GM18511 (cell line): ENCODE measurements at regions not wholly inside any gene's neighbourhood (a gene's known extent, or its start where the extent isn't known, plus 50 kb on each side); places are given as distances from the start of the nearest gene placed in this dataset.

Experiments used
- ATAC-seq: cut with Tn5 transposase; IDR thresholded peaks from one replicate; pipeline ENCODE4 v1.9.1; 2021; ENCODE audit warnings: mild to moderate bottlenecking, moderate library complexity; ENCODE audit not compliant: unreplicated experiment

DNA sequence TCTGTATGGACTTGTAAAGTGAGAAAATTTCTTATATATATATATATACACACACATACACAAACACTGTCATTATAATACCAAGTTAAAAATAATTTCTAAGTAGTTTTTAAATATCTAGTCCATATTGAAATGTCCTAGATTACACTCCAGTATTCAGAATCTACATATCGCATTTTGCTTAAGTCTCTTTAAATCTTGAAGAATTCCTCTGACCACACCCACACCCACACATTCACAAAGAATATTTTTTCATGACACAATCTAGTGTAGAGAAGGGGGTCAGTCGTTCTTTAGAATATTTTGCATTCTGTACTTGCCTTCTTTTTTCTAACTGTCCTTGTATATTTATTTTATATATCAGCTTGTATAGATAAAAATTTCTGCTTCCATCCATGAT is 509.7 kb downstream of the CCDC85A start:
- no peak for ATAC-seq

- no peak for ATAC-seq
Observed at GRCh38 chr2:56703001-56703400, 519.2 kb downstream of the CCDC85A start.

DNA sequence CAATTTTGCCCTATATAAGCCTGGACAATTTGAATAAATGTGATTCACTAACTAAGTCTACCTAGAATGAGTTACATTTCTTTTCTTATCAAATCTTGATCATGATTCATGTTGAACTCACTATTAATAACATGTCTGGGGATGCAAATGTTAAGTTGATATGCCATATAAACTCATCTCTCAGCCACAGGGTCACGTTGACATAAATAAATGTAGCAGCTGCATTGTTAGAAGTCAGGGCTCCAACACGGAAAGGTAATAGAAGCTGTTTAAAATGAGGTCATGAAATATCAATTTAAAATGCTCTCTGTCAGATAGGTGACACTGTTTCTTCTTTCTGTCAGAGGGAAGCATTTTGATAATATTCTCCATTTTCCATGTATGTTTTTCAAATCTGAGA is 521.9 kb downstream of the CCDC85A start:
- ATAC-seq = no peak

GRCh38 chr2:56707218-56707617 is 523.4 kb downstream of the CCDC85A start:
- ATAC-seq = no peak

DNA sequence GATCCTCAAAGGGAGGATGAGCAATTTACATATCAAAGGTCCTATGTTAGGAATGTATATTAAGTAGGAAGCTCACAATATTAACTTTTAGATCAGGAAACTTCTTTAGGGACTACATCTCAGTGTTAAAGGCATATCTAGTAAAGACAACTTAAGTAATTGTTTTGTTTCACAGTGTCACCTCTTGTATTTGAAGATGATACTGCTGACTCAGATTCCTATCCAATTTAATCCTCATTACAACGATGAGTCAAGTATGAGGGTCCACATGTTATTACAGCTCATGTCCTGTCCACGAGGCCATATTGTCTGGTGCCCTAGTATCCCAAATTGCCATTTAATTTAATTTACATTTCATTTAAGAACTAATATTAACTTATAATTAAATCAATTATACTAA is 523.9 kb downstream of the CCDC85A start:
- no peak for ATAC-seq

GRCh38 chr2:56709181-56709580 is 525.4 kb downstream of the CCDC85A start:
- ATAC-seq = no peak

DNA sequence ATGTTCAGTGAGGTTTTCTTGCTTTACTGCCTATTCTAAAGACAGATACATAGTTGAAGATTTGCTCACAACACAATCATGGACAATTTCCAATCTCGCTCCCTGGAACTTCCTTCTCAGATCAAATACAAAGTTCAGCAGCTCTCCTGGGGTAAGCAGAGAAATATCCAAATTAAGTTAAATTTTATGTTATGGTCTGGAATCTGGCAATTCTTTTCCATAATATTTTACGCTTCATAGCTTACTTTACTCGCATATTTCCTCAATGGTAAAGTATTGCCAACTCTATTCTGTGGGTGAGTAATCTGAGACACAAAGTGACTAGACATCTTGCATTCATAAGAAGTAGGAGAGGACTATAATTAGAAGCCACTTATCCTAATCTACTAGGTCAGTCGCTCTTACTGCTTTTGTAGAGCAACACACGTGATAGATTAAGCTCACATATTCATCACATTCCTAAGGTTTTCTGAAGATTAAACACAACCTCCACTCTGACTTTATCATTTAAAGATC is 529.4 kb downstream of the CCDC85A start:
- ATAC-seq = no peak

- ATAC-seq = no peak
Observed at GRCh38 chr2:56713978-56714377, 530.2 kb downstream of the CCDC85A start.

GRCh38 chr2:56714400-56714799 is 530.6 kb downstream of the CCDC85A start:
- ATAC-seq = no peak

- ATAC-seq = no peak
Observed at GRCh38 chr2:56715683-56716082, 531.9 kb downstream of the CCDC85A start.

DNA sequence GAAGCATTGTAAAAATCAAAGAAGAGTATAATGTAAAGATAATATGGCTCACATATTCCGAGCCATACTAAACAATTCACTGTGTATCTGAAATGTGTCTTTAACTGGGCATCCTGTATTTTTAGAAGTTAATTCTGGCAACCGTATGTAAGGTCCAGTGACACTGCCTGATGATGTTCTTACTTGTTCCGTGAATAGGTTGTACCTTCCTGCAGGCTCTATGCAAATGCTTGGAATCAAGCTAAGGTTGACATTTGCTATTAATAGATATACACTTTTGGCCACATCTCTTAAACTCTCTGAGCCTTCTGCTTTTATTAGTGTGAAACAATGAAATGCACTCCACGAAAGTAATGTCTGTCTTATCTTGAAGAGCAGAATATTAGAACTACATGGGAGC is 534.6 kb downstream of the CCDC85A start:
- ATAC-seq = no peak

DNA sequence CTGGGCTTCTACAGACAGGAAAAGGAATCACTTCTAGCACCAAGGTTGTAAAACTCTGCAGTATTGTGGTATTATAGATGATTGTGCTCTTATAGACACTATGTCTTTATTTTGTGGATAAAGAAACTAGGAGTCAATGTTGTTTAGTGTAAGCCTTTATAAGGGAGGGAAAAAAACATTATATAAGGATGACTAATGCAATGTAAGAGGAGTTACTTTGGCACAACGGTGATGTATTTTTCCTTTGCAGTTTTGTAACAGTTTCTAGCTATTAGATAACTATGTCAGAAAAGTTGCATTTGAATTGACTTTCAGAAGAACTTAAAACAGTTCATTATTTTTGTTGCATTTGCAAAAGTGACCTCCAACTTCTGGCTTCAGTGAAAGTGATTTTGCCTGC is 545.4 kb downstream of the CCDC85A start:
- ATAC-seq = no peak

DNA sequence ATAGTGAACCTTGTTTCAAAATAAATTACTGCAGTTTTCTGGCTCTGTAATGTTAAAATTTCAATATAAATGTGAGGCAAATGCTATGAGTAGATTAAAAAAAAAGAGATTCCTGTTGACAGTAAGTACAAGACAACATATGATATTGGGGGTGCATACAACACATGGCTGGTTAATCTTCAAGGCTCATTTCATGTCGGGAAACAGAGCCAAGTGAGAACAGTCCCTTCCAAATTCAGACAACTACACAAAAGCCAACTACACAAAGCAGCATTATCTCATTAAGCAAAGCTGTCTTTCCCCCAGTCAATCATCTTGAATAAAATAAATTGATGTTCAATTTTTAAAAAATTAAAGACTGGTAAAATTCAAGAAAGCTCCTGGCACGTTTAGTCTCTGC is 549.2 kb downstream of the CCDC85A start:
- ATAC-seq = no peak

GRCh38 chr2:56739413-56739812 is 555.6 kb downstream of the CCDC85A start:
- ATAC-seq = no peak

GRCh38 chr2:56741601-56742102 is 557.9 kb downstream of the CCDC85A start:
- ATAC-seq = no peak

GRCh38 chr2:56743807-56744206 is 560.0 kb downstream of the CCDC85A start:
- ATAC-seq = no peak

GRCh38 chr2:56749152-56749752 is 565.5 kb downstream of the CCDC85A start:
- peak; percentile 65 for ATAC-seq

DNA sequence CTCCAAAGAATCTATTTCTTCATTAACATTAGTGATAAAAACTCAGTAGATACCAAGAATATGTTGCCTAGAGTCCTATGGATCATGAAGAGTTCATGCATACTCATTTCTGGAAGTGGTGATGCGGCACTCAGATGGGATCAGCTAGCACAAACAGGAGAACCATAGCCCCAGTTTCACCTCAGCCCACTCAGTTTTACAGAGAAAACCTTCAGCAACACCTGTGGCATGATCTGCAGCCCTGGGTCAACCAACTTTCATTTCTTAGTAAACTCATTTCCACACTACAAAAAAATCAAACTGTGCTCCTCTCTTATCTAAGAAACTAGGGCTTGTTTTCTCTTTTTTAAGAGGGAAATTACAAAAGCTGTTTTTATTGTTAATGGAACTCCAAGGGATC is 569.4 kb downstream of the CCDC85A start:
- no peak for ATAC-seq

GRCh38 chr2:56754066-56754615 is 570.4 kb downstream of the CCDC85A start:
- ATAC-seq = no peak

- no peak for ATAC-seq
Observed at GRCh38 chr2:56754627-56755026, 570.8 kb downstream of the CCDC85A start.

- no peak for ATAC-seq
Observed at GRCh38 chr2:56757884-56758545, 574.2 kb downstream of the CCDC85A start.

DNA sequence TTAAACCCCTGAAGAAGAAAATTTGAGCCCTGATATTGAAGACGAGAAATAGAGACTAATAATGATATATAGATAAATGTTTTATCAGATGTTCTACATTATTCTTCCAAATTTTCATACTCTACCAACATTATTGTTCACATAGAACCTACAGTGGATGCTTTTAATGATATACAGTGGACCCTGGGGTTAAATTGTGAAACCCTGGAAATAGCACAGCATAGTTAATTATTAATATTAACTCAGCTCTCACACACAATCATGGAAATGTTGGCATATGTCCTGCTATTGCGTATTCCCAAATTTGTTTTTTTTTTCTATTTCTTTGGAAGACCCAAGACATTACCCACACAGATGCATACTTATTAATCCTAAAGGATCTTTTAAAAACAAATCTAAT is 579.9 kb downstream of the CCDC85A start:
- ATAC-seq = no peak
